Posterior vena cava (tissue), 2 donors: ENCODE measurements at regions not wholly inside any gene's neighbourhood (a gene's known extent, or its start where the extent isn't known, plus 50 kb on each side); places are given as distances from the start of the nearest gene placed in this dataset.
"Not testable (repeated sequence)": the region's sequence is repeated elsewhere in the genome, so short reads cannot be mapped to it uniquely, and the experiment has no call there.

Source experiments
- DNase-seq: peaks from one replicate; pipeline ENCODE4 v3.0.0-alpha.2; 2020; ENCODE audit warnings: low spot score
- intact Hi-C, 2 donors: fragments of 100-400 bp; cut with DNase I; formaldehyde crosslinking; loops; one replicate each; pipeline versions ENCODE4 v1.14.1 to v1.14.2; 2022 to 2023
- donor health status: DM: yes; HTN: yes; CAD: no.
- donor health status: DM: yes; HTN: yes; CAD: no.

- no peak for DNase-seq
- intact Hi-C loops, result no loop called here
Observed at GRCh38 chr9:82716821-82717220, 346.1 kb downstream of the RASEF start.

- intact Hi-C loops, result no loop called here
Observed at GRCh38 chr9:82720515-82720914, 342.4 kb downstream of the RASEF start.

GRCh38 chr9:82721593-82721992, 341.3 kb downstream of the RASEF start:
- no peak for DNase-seq
- intact Hi-C loops, result no loop called here

More at GRCh38 chr9:82720515-82720914, 342.4 kb downstream of the RASEF start:
- DNase-seq, result no peak

- intact Hi-C loops, result no loop called here
Observed at GRCh38 chr9:82722051-82722450, 340.9 kb downstream of the RASEF start.

GRCh38 chr9:82722561-82722960, 340.4 kb downstream of the RASEF start:
- intact Hi-C loops, result no loop called here
- no peak for DNase-seq

More at GRCh38 chr9:82722051-82722450, 340.9 kb downstream of the RASEF start:
- no peak for DNase-seq

- intact Hi-C loops, result no loop called here
- DNase-seq, result no peak
Observed at GRCh38 chr9:82726424-82727276, 336.3 kb downstream of the RASEF start.

GRCh38 chr9:82729141-82729540, 333.8 kb downstream of the RASEF start:
- intact Hi-C loops, result no loop called here
- no peak for DNase-seq

- intact Hi-C loops, result no loop called here
- DNase-seq, result no peak
Observed at GRCh38 chr9:82729991-82730589, 332.9 kb downstream of the RASEF start.

GRCh38 chr9:82732928-82733327, 330.0 kb downstream of the RASEF start:
- intact Hi-C loops, result no loop called here
- DNase-seq, result no peak

- intact Hi-C loops, result no loop called here
Observed at GRCh38 chr9:82736126-82736525, 326.8 kb downstream of the RASEF start.

GRCh38 chr9:82736701-82737100, 326.2 kb downstream of the RASEF start:
- DNase-seq, result no peak
- intact Hi-C loops, result no loop called here

More at GRCh38 chr9:82736126-82736525, 326.8 kb downstream of the RASEF start:
- no peak for DNase-seq

- DNase-seq, result no peak
- intact Hi-C loops, result no loop called here
Observed at GRCh38 chr9:82745919-82746318, 317.0 kb downstream of the RASEF start.

- intact Hi-C loops, result no loop called here
- DNase-seq, result no peak
Observed at GRCh38 chr9:82750411-82750913, 312.5 kb downstream of the RASEF start.

- DNase-seq, result no peak
- intact Hi-C loops, result no loop called here
Observed at GRCh38 chr9:82757924-82758323, 305.0 kb downstream of the RASEF start.

GRCh38 chr9:82761027-82761426, 301.9 kb downstream of the RASEF start:
- no peak for DNase-seq
- intact Hi-C loops, result no loop called here

- DNase-seq, result no peak
- intact Hi-C loops, result no loop called here
Observed at GRCh38 chr9:82761956-82762355, 301.0 kb downstream of the RASEF start.

- intact Hi-C loops, result no loop called here
- DNase-seq, result no peak
Observed at GRCh38 chr9:82763656-82764055, 299.3 kb downstream of the RASEF start.

GRCh38 chr9:82764061-82764668, 298.8 kb downstream of the RASEF start:
- DNase-seq, result no peak
- intact Hi-C loops, result no loop called here

GRCh38 chr9:82774707-82775231, 288.2 kb downstream of the RASEF start:
- intact Hi-C loops, DNase-seq: not testable (repeated sequence)

GRCh38 chr9:82776508-82776907, 286.4 kb downstream of the RASEF start:
- DNase-seq, result no peak
- intact Hi-C loops, result no loop called here
